Heart right ventricle (tissue), 16 donors: ENCODE measurements at regions not wholly inside any gene's neighbourhood (a gene's known extent, or its start where the extent isn't known, plus 50 kb on each side); places are given as distances from the start of the nearest gene placed in this dataset.

ENCODE experiments used
- ATAC-seq, 8 donors: fragments of 200-7000 bp; cut with Tn5 transposase; one replicate each; pipeline ENCODE4 v1.9.1; 2020; ENCODE audit warnings: mild to moderate bottlenecking in 8 of 8, moderate library complexity in 8 of 8, moderate number of reproducible peaks in 1 of 8
- DNase-seq, 2 donors: peaks; one replicate each; pipeline ENCODE4 v3.0.0-alpha.2; 2020
- H3K27ac ChIP-seq, 10 donors: fragments of 200-600 bp; sonication (generic) in 2 of 10; one replicate each; pipeline versions ENCODE4 v1.5.0 to v1.8.0; 2020 to 2022; ENCODE audit warnings: mild to moderate bottlenecking in 3 of 10
- H3K27me3 ChIP-seq, 7 donors: fragments of 200-600 bp; one replicate each; pipeline ENCODE4 v1.8.0; 2021 to 2022; ENCODE audit warnings: mild to moderate bottlenecking in 2 of 7
- H3K36me3 ChIP-seq, 9 donors: fragments of 200-600 bp; sonication (generic) in 1 of 9; one replicate each; pipeline versions ENCODE4 v1.5.0 to v1.8.0; 2020 to 2022; ENCODE audit warnings: mild to moderate bottlenecking in 2 of 9
- H3K4me1 ChIP-seq, 9 donors: fragments of 200-600 bp; sonication (generic) in 1 of 9; one replicate each; pipeline versions ENCODE4 v1.5.0 to v1.8.0; 2020 to 2022; ENCODE audit warnings: mild to moderate bottlenecking in 4 of 9
- H3K4me3 ChIP-seq, 10 donors: fragments of 200-600 bp; sonication (generic) in 2 of 10; one replicate each; pipeline versions ENCODE4 v1.5.0 to v1.8.0; 2020 to 2022; ENCODE audit warnings: mild to moderate bottlenecking in 7 of 10, moderate library complexity in 2 of 10
- H3K9me3 ChIP-seq, 11 donors: fragments of 200-600 bp in 10 of 11; sonication (generic) in 2 of 11; one replicate each; pipeline versions ENCODE4 v1.5.0 to v1.8.0; 2013 to 2022; ENCODE audit warnings: mild to moderate bottlenecking in 2 of 11, control low read depth in 1 of 11, moderate library complexity in 1 of 11
- WGBS, 2 donors: extraction: QIAGEN DNeasy Blood & Tissue Kit; methylation state at CpG; one replicate each; pipeline ENCODE4 v1.1.7; 2013; ENCODE audit warnings: inconsistent platforms in 1 of 2; 5-methylcytosine and 5-hydroxymethylcytosine counted together
- intact Hi-C, 10 donors: fragments of 100-400 bp; cut with DNase I; formaldehyde crosslinking; loops; one replicate each; pipeline versions ENCODE4 v1.11.1 to v1.14.2; 2022
- TF ChIP-seq, protein P1 (sequence below), 9 donors: fragments of 200-600 bp; sonication (generic) in 2 of 9; IDR thresholded peaks; one replicate each; pipeline versions ENCODE4 v1.5.0 to v1.8.0; 2021 to 2022; ENCODE audit warnings: antibody characterized with exemption in 9 of 9, mild to moderate bottlenecking in 5 of 9, moderate library complexity in 1 of 9
- donor health status: Arrhythmogenic right ventricular cardiomyopathy.
- donor health status: ischemic (EF 13 %, LVEDD 7.1; RV severe dilation, severe dysfunction).
- donor health status: healthy with polysubstance abuse.
- donor health status: DM: no; HTN: yes; CAD: no.
- donor health status: DM: no; HTN: no; CAD: no.
- donor health status: ischemic (EF 25% LVEDD 6.9; RV normal size, moderate dysfunction).
- donor health status: ischemic (EF 25% LVEDD 5.7; RV mildly dilated, moderate dysfunction).
- donor health status: healthy.
- donor health status: DM: yes; HTN: yes; CAD: no.
- donor health status: Ischemic cardiomyopathy.
- donor health status: ischemic (EF 35%, LVEDD 5.7; RV mildly dilated, moderate dysfunction).
- donor health status: nonischemic (EF 11% LVEDD 7.7; RV severe dilation, severe dysfunction).
- donor health status: DM: yes; HTN: yes; CAD: no.
- donor health status: PGD.
- donor health status: ischemic (EF 29% LVEDD 5.4; RV normal size, mild dysfunction).
- donor health status: nonischemic (EF 23%, LVEDD 6.1; RV moderate dilation, normal function).

DNA sequence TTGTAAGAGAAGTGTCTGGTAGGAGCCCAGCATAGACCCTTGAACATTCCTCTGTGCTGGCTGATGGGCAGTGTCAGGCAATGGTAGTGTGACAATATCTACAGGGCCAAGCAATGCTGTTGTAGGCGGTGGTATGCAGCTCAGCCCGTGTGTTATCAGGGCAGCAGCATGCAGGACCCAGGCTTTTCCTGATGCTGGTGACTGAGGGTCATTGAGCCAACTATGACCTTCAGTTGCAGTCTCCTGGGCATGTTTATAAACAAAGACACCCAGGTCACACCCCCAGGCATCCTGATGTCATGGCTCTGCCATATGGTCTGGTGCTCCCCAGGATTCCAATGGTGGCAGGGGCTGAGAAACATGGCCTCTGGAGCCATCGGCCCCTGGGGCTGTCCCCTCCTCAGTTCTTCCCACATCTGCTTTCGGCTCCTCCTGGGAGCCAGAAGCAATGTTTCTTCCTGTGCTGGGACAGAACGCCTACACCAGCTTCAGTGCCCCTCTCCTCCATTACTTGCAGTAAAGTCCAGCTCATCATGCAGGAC, 518.0 kb upstream of the HS6ST1 start:
- DNase-seq = no peak
- TF ChIP-seq, protein P1, sequence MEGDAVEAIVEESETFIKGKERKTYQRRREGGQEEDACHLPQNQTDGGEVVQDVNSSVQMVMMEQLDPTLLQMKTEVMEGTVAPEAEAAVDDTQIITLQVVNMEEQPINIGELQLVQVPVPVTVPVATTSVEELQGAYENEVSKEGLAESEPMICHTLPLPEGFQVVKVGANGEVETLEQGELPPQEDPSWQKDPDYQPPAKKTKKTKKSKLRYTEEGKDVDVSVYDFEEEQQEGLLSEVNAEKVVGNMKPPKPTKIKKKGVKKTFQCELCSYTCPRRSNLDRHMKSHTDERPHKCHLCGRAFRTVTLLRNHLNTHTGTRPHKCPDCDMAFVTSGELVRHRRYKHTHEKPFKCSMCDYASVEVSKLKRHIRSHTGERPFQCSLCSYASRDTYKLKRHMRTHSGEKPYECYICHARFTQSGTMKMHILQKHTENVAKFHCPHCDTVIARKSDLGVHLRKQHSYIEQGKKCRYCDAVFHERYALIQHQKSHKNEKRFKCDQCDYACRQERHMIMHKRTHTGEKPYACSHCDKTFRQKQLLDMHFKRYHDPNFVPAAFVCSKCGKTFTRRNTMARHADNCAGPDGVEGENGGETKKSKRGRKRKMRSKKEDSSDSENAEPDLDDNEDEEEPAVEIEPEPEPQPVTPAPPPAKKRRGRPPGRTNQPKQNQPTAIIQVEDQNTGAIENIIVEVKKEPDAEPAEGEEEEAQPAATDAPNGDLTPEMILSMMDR (IDR thresholded peaks at IDR 0.05) = no peak
- intact Hi-C loops = no loop called here
- no peak overlapping the region for H3K4me3 ChIP-seq
- no peaks in the 10 kb centered on the region for H3K4me1 ChIP-seq
- H3K9me3 ChIP-seq = no peaks in the 10 kb centered on the region
- no peaks in the 10 kb centered on the region for H3K36me3 ChIP-seq
- ATAC-seq = no peak
- H3K27ac ChIP-seq = no peak overlapping the region
- peaks cover 0 to 13% (median 0%) of the 10 kb centered on the region in 7 donors for H3K27me3 ChIP-seq
- 83 to 87% methylated on average over 5 of the region's 5 CpGs for WGBS, 2 donors

DNA sequence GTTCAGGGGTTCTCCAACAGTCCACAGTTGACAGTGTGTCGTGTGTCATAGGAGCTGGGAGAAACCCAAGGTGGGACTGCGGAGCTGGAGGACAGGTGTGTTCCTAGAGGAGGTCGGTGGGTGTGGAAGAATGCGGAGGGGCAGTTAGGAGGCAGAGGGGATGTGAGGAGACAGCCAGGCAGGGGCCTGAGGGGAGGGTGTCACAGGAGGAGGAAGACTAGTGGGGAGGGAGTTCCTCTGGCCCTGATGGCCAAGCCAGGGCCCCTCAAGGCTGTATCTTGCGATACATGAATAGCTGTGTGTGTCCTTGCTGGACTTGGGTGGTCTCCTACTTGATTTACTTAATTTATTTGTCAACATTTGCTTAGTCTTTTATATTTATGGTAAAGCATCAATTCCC, 519.6 kb upstream of the HS6ST1 start:
- Histone ChIP-seq H3K4me1 (no peaks in the 10 kb centered on the region), H3K27ac (no peak overlapping the region), H3K27me3 (peaks cover 0 to 13% (median 0%) of the 10 kb centered on the region in 7 donors), H3K4me3 (no peak overlapping the region), H3K9me3 (no peaks in the 10 kb centered on the region), H3K36me3 (no peaks in the 10 kb centered on the region)
- 92 to 98% methylated on average over 5 of the region's 5 CpGs for WGBS, 2 donors
- DNase-seq = no peak
- TF ChIP-seq, protein P1 (IDR thresholded peaks at IDR 0.05) = no peak
- intact Hi-C loops = no loop called here
- no peak for ATAC-seq

DNA sequence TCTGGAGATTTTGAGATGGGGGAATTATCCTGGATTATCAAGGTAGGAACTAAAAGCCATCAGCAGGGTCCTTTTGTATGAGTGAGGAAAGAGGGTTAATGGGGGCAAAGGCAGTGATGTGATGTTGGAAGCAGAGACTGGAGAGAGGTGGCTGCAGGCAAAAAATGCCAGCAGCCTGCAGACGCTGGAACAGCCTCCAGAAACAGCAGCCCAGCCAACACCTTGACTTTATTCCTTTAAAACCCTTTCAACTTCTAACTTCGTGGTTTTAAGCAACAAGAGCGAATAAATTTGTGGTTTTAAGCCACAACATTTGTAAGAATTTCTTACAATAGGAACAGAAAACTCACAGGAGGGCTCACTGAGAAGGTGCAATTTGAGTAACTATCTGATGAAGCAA, 523.1 kb upstream of the HS6ST1 start:
- intact Hi-C loops = no loop called here
- no peaks in the 10 kb centered on the region for H3K4me1 ChIP-seq

DNA sequence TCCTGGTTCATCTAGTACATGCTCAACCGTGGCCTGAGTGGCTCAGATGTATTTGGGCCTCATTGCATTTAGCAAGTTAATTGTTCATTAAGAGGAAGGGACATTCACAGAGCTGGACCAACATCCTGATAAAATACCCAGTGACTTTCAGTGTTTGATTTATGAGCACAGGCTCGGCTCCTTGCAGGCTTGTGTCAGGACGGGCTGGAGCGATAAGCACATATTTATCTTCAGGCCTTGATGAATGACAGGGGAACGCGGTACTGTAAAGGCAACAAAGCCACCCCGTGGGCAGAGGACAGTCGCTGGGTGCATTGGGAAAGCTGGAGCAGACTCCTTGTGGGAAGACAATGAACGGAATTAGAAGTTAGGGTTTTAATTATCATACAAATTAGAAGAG, 548.6 kb upstream of the HS6ST1 start:
- no peak overlapping the region for H3K4me3 ChIP-seq
- ATAC-seq = peak in 1 of 8 donors; percentile 22
- 35 to 36% methylated on average over 9 of the region's 9 CpGs for WGBS, 2 donors

More for the DNA sequence above, 523.1 kb upstream of the HS6ST1 start:
- Histone ChIP-seq H3K4me3 (no peak overlapping the region), H3K9me3 (no peaks in the 10 kb centered on the region), H3K36me3 (no peaks in the 10 kb centered on the region), H3K27me3 (peaks cover 0 to 20% (median 0%) of the 10 kb centered on the region in 7 donors), H3K27ac (no peak overlapping the region)
- no peak for ATAC-seq
- TF ChIP-seq, protein P1 (IDR thresholded peaks at IDR 0.05) = no peak
- WGBS, 2 donors = 71 to 75% methylated on average over 3 of the region's 3 CpGs
- no peak for DNase-seq

More for the DNA sequence above, 548.6 kb upstream of the HS6ST1 start:
- no peak for DNase-seq
- Histone ChIP-seq H3K36me3 (no peaks in the 10 kb centered on the region), H3K4me1 (no peaks in the 10 kb centered on the region), H3K9me3 (no peaks in the 10 kb centered on the region), H3K27me3 (peaks cover 0 to 11% (median 5%) of the 10 kb centered on the region in 7 donors), H3K27ac (no peak overlapping the region)
- intact Hi-C loops = no loop called here
- TF ChIP-seq, protein P1 (IDR thresholded peaks at IDR 0.05) = no peak
